Endothelial cell of umbilical vein (primary cell): ENCODE measurements at regions not wholly inside any gene's neighbourhood (a gene's known extent, or its start where the extent isn't known, plus 50 kb on each side); places are given as distances from the start of the nearest gene placed in this dataset.
"Not testable (repeated sequence)": the region's sequence is repeated elsewhere in the genome, so short reads cannot be mapped to it uniquely, and the experiment has no call there.

Experiments
- BruUV-seq: library from RNA; stranded (reverse); fragments of 400-500 nt; replicated peaks from 2 replicates; lab custom pipeline; 2021; lab: Mats Ljungman, UMichigan
- CTCF ChIA-PET: fragments of 300-600, 350-600 bp; sonication (Branson Sonifier 250); formaldehyde crosslinking; loops from one replicate; lab custom pipeline; 2021; ENCODE audit warnings: antibody characterized with exemption, inconsistent platforms; lab: Charles Lee
- POLR2A ChIA-PET: fragments of 300-600, 350-600 bp; sonication (Branson Sonifier 250); formaldehyde crosslinking; loops from one replicate; lab custom pipeline; 2021; ENCODE audit warnings: antibody characterized with exemption, inconsistent platforms; lab: Charles Lee
- DNase-seq: peaks from one replicate; pipeline ENCODE4 v3.0.0-alpha.2; 2011; ENCODE audit warnings: low read depth, low spot score
- FAIRE-seq: peaks from 2 replicates; lab custom pipeline; 2011; peaks lifted over from hg19 to GRCh38; lab: Jason Lieb, UNC
- H2AFZ ChIP-seq: 2 replicates; pipeline ENCODE4 v1.6.0; 2012; ENCODE audit warnings: low read depth, low read length, control low read depth, inconsistent platforms
- H3K27ac ChIP-seq: 2 replicates; pipeline ENCODE4 v1.5.1; 2011; ENCODE audit warnings: low read depth, mild to moderate bottlenecking, control low read depth, low read length, moderate library complexity; ENCODE audit not compliant: insufficient read depth
- H3K27me3 ChIP-seq, 2 experiments: 2 replicates each; pipeline versions ENCODE4 v1.6.0 to v1.6.1; 2011; ENCODE audit warnings: low read length in 2 of 2, mixed read lengths in 1 of 2; ENCODE audit not compliant: control insufficient read depth in 2 of 2, insufficient read depth in 2 of 2
- H3K36me3 ChIP-seq, 2 experiments: 2 replicates in 1 of 2; 3 replicates in 1 of 2; pipeline ENCODE4 v1.5.1; 2011; ENCODE audit warnings: low read length in 2 of 2, mild to moderate bottlenecking in 1 of 2, moderate library complexity in 1 of 2; ENCODE audit not compliant: control insufficient read depth in 2 of 2, insufficient read depth in 2 of 2; ENCODE audit errors: extremely low read depth in 1 of 2
- H3K4me1 ChIP-seq: 3 replicates; pipeline ENCODE4 v1.5.1; 2011; ENCODE audit warnings: mild to moderate bottlenecking, low read length; ENCODE audit not compliant: control insufficient read depth, insufficient read depth; ENCODE audit errors: extremely low read depth
- H3K4me2 ChIP-seq: 2 replicates; pipeline ENCODE4 v1.6.1; 2011; ENCODE audit warnings: low read length, control low read depth, mixed read lengths; ENCODE audit not compliant: insufficient read depth
- H3K4me3 ChIP-seq, 3 experiments: fragments of 200-600 bp in 1 of 3; sonication (generic), shearing (Covaris generic) in 1 of 3; replicated peaks in 1 of 3; 2 replicates each; pipeline ENCODE4 v1.5.1; 2011 to 2016; ENCODE audit warnings: control low read depth in 3 of 3, low read length in 3 of 3, mild to moderate bottlenecking in 2 of 3, inconsistent platforms in 1 of 3, low read depth in 1 of 3, moderate library complexity in 1 of 3; ENCODE audit not compliant: insufficient read depth in 1 of 3
- H3K79me2 ChIP-seq: 2 replicates; pipeline ENCODE4 v1.6.0; 2012; ENCODE audit warnings: low read length, inconsistent platforms; ENCODE audit not compliant: control insufficient read depth, insufficient read depth
- H3K9ac ChIP-seq: replicated peaks from 2 replicates; pipeline ENCODE3; 2011; ENCODE audit warnings: low read length, control low read depth; ENCODE audit not compliant: insufficient read depth; ENCODE audit errors: extremely low read depth
- H3K9me1 ChIP-seq: replicated peaks from 3 replicates; pipeline ENCODE4 v1.6.0; 2011; ENCODE audit warnings: mild to moderate bottlenecking, low read length; ENCODE audit not compliant: control insufficient read depth, insufficient read depth; ENCODE audit errors: extremely low read depth
- H3K9me3 ChIP-seq: replicated peaks from 2 replicates; pipeline ENCODE4 v1.5.1; 2012; ENCODE audit warnings: low read length, inconsistent platforms; ENCODE audit not compliant: control insufficient read depth, insufficient read depth
- H4K20me1 ChIP-seq: replicated peaks from 2 replicates; pipeline ENCODE3; 2011; ENCODE audit warnings: mild to moderate bottlenecking, low read length; ENCODE audit not compliant: control insufficient read depth, insufficient read depth; ENCODE audit errors: extremely low read depth
- FOS ChIP-seq: IDR thresholded peaks from 2 replicates; pipeline ENCODE4 v1.6.1; 2011; ENCODE audit warnings: mild to moderate bottlenecking, low read length, moderate library complexity, borderline replicate concordance; ENCODE audit not compliant: insufficient read depth
- MYC ChIP-seq: IDR thresholded peaks from one replicate; pipeline ENCODE4 v1.6.1; 2011; ENCODE audit warnings: mild to moderate bottlenecking, low read depth, low read length
- POLR2A ChIP-seq: IDR thresholded peaks from 2 replicates; pipeline ENCODE4 v1.6.1; 2012; ENCODE audit warnings: low read depth, mild to moderate bottlenecking, control low read depth, low read length
- POLR2AphosphoS5 ChIP-seq: IDR thresholded peaks from 2 replicates; pipeline ENCODE4 v1.6.1; 2012; ENCODE audit warnings: low read depth, mild to moderate bottlenecking, control low read depth, low read length, moderate library complexity; ENCODE audit not compliant: insufficient read depth
- dilution Hi-C: fragments of 300-500 bp; cut with MboI; formaldehyde crosslinking; loops from one replicate; pipeline ENCODE4 v1.15.0; 2019; ENCODE audit warnings: low sequenced_read_pairs; ENCODE audit not compliant: extremely low pct_ligation_motif_present
- intact Hi-C: fragments of 100-400 bp; cut with micrococcal nuclease; formaldehyde crosslinking; loops from one replicate; pipeline ENCODE4 v1.10.0; 2022
- TF ChIP-seq, protein P1 (sequence below), 2 donors: IDR thresholded peaks; 1 replicate in 1 of 2; 2 replicates in 1 of 2; pipeline ENCODE4 v1.5.1; 2011; ENCODE audit warnings: low read length in 2 of 2, mild to moderate bottlenecking in 2 of 2, moderate library complexity in 2 of 2, control low read depth in 1 of 2, inconsistent platforms in 1 of 2, low read depth in 1 of 2; ENCODE audit not compliant: insufficient read depth in 1 of 2; ENCODE audit errors: extremely low read depth in 1 of 2

DNA sequence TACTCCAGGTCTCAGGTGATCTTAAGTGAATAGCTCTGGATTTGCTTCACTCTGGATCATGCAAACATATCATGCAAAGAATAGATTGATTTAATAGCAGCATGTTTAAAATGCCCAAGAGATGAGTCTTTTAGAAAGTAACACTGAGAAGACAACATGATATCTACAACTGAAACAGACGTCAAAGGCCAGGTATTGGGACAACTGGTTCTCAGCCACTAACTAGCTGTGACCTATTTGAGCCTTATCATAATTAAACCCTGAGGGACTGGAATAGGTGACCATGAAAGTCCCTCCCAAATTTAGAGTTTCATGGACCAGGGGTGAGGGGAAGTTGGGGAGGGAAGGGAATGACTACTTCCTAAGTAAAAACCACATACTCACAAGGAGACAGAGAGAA lies 95.7 kb downstream of the NIBAN1 start:
- Histone ChIP-seq H3K27me3 (no peaks in the 10 kb centered on the region), H4K20me1 (no peaks in the 10 kb centered on the region), H3K9ac (no peak overlapping the region), H3K4me1 (no peaks in the 10 kb centered on the region), H3K9me3 (no peaks in the 10 kb centered on the region), H3K9me1 (no peaks in the 10 kb centered on the region), H3K27ac (no peak overlapping the region), H2AFZ (no peak overlapping the region), H3K36me3 (no peaks in the 10 kb centered on the region), H3K79me2 (no peaks in the 10 kb centered on the region), H3K4me2 (no peak overlapping the region), H3K4me3 (no peak overlapping the region)
- CTCF ChIA-PET = interaction anchor here (0.9 to 1.4 kb wide), 3 partner anchors 17 to 73 kb away, joined by 3 read pairs; no protein-coding TSS in a partner anchor
- dilution Hi-C loops (no loop called here), intact Hi-C loops (no loop called here)
- TF ChIP-seq MYC (no peak), FOS (no peak)
- TF ChIP-seq, protein P1, sequence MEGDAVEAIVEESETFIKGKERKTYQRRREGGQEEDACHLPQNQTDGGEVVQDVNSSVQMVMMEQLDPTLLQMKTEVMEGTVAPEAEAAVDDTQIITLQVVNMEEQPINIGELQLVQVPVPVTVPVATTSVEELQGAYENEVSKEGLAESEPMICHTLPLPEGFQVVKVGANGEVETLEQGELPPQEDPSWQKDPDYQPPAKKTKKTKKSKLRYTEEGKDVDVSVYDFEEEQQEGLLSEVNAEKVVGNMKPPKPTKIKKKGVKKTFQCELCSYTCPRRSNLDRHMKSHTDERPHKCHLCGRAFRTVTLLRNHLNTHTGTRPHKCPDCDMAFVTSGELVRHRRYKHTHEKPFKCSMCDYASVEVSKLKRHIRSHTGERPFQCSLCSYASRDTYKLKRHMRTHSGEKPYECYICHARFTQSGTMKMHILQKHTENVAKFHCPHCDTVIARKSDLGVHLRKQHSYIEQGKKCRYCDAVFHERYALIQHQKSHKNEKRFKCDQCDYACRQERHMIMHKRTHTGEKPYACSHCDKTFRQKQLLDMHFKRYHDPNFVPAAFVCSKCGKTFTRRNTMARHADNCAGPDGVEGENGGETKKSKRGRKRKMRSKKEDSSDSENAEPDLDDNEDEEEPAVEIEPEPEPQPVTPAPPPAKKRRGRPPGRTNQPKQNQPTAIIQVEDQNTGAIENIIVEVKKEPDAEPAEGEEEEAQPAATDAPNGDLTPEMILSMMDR (IDR thresholded peaks at IDR 0.05; ENCODE audit: extremely low read depth in 1 of 2, insufficient read depth in 1 of 2, low read depth in 1 of 2, low read length in 2 of 2) = no peak
- POLR2A ChIA-PET = no interaction called here
- no TSS peak for BruUV-seq
- FAIRE-seq = no peak
- DNase-seq = no peak

DNA sequence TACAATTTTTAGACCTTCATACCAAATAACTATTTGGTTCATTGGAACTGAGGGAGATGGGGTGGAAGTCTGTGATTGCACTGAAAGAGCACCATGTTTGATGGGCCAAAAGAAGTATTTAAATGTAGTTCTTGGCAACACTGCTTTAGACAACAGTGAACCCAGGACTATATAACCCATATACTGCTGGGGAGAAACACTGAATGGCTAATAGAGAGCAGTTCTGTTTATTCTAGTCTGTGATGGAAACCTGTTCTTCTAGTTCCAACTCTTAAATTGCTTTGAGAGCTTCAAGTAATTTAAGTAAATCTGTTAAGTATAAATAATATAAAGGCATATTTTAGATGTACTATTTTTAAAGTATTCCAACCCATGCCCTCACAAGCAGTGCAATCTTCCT lies 96.3 kb downstream of the NIBAN1 start:
- DNase-seq (no peak), FAIRE-seq (no peak)
- no peak overlapping the region for H3K4me3 ChIP-seq
- no peak overlapping the region for H3K9ac ChIP-seq
- intact Hi-C loops (no loop called here), dilution Hi-C loops (no loop called here)
- no peaks in the 10 kb centered on the region for H4K20me1 ChIP-seq
- TF ChIP-seq POLR2AphosphoS5 (no peak), POLR2A (no peak)
- no peaks in the 10 kb centered on the region for H3K27me3 ChIP-seq
- no peaks in the 10 kb centered on the region for H3K9me1 ChIP-seq
- no peaks in the 10 kb centered on the region for H3K36me3 ChIP-seq
- H3K4me2 ChIP-seq = no peak overlapping the region
- H3K4me1 ChIP-seq = no peaks in the 10 kb centered on the region
- no peaks in the 10 kb centered on the region for H3K9me3 ChIP-seq
- no peaks in the 10 kb centered on the region for H3K79me2 ChIP-seq
- no peak overlapping the region for H3K27ac ChIP-seq
- ChIA-PET CTCF (interaction anchor here (0.9 to 1.6 kb wide), 5 partner anchors 11 to 72 kb away, joined by 3 to 5 read pairs (median 3); no protein-coding TSS in a partner anchor), POLR2A (no interaction called here)
- no peak overlapping the region for H2AFZ ChIP-seq
- BruUV-seq = no TSS peak

DNA sequence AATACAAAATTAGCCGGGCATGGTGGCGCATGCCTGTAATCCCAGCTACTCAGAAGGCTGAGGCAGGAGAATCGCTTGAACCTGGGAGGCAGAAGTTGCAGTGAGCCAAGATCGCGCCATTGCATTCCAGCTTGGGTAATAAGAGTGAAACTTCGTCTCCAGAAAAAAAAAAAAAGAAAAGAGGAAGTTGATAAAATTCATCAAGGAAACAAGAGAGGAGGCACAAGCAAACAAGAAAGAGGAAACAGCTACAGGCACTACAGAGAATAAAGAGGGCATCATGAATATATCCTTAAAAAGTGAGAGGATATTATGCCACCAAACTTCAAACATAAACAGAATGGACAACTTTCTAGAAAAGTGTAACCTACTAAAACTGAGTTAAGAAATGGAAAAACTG lies 98.3 kb downstream of the NIBAN1 start:
- H3K4me2 ChIP-seq, H3K9ac ChIP-seq, FAIRE-seq, CTCF ChIA-PET, H3K79me2 ChIP-seq, intact Hi-C loops, dilution Hi-C loops, H3K27me3 ChIP-seq, H3K4me1 ChIP-seq, H3K27ac ChIP-seq, H4K20me1 ChIP-seq, POLR2A ChIA-PET, H3K4me3 ChIP-seq, H3K9me1 ChIP-seq, H3K9me3 ChIP-seq, BruUV-seq, H3K36me3 ChIP-seq, H2AFZ ChIP-seq, DNase-seq: not testable (repeated sequence)
